HepG2 (cell line): ENCODE measurements at regions not wholly inside any gene's neighbourhood (a gene's known extent, or its start where the extent isn't known, plus 50 kb on each side); places are given as distances from the start of the nearest gene placed in this dataset.

Experiments
- ATAC-seq: fragments of 200-7000 bp; cut with Tn5 transposase; 3 replicates; pipeline ENCODE4 v1.9.1; 2020; ENCODE audit warnings: mild to moderate bottlenecking, moderate library complexity
- BruUV-seq: library from RNA; stranded (reverse); fragments of 400-500 nt; replicated peaks from 2 replicates; lab custom pipeline; 2021; lab: Mats Ljungman, UMichigan
- CTCF ChIA-PET: fragments of 300-600 bp; formaldehyde crosslinking; extraction: SDS; loops from one replicate; lab custom pipeline; 2021; ENCODE audit warnings: low total read pairs, inconsistent platforms, low intra/inter-chr PET ratio; lab: Yijun Ruan, JAX
- POLR2A ChIA-PET: fragments of 350-600 bp; sonication (Branson Sonifier 250); formaldehyde crosslinking; loops from one replicate; lab custom pipeline; 2020; ENCODE audit warnings: antibody characterized with exemption, inconsistent platforms; lab: Yijun Ruan, JAX
- DNase-seq: peaks from one replicate; pipeline ENCODE4 v3.0.0-alpha.2; 2015; ENCODE audit warnings: low spot score
- FAIRE-seq: peaks from 3 replicates; lab custom pipeline; 2011; peaks lifted over from hg19 to GRCh38; lab: Jason Lieb, UNC
- H2AFZ ChIP-seq: one replicate; pipeline ENCODE4 v1.6.1; 2011; ENCODE audit warnings: low read length, inconsistent platforms
- H3K27ac ChIP-seq: fragments of 300-600 bp; 3 replicates; pipeline ENCODE4 v1.8.0; 2011; ENCODE audit warnings: mixed run types, mild to moderate bottlenecking, mixed read lengths, low read length, inconsistent platforms; ENCODE audit not compliant: insufficient read depth; ENCODE audit errors: extremely low read length
- H3K27me3 ChIP-seq, 2 experiments: fragments of 200-600 bp in 1 of 2; 2 replicates in 1 of 2; 3 replicates in 1 of 2; pipeline versions ENCODE4 v1.6.0 to v1.8.0; 2011; ENCODE audit warnings: low read length in 2 of 2, mild to moderate bottlenecking in 2 of 2, moderate library complexity in 2 of 2, inconsistent platforms in 1 of 2; ENCODE audit not compliant: insufficient read depth in 2 of 2, control insufficient read depth in 1 of 2
- H3K36me3 ChIP-seq, 2 experiments: fragments of 200-600 bp in 1 of 2; replicated peaks in 1 of 2; 2 replicates in 1 of 2; 3 replicates in 1 of 2; pipeline versions ENCODE4 v1.5.1 to v1.8.0; 2011; ENCODE audit warnings: low read length in 2 of 2, inconsistent platforms in 1 of 2; ENCODE audit not compliant: insufficient read depth in 2 of 2, control insufficient read depth in 1 of 2
- H3K4me1 ChIP-seq: 2 replicates; pipeline ENCODE4 v1.5.1; 2012; ENCODE audit warnings: low read length, inconsistent platforms; ENCODE audit not compliant: insufficient read depth
- H3K4me2 ChIP-seq: 2 replicates; pipeline ENCODE4 v1.6.0; 2011; ENCODE audit warnings: low read depth, low read length, inconsistent platforms
- H3K4me3 ChIP-seq, 3 experiments: fragments of 200-600 bp in 1 of 3; sonication (generic), shearing (Covaris generic) in 1 of 3; replicated peaks in 1 of 3; 2 replicates each; pipeline ENCODE4 v1.5.1; 2011 to 2016; ENCODE audit warnings: low read length in 3 of 3, inconsistent platforms in 2 of 3, low read depth in 2 of 3, mild to moderate bottlenecking in 2 of 3, control low read depth in 1 of 3, mixed read lengths in 1 of 3; ENCODE audit not compliant: insufficient read depth in 1 of 3
- H3K79me2 ChIP-seq: one replicate; pipeline ENCODE4 v1.6.1; 2011; ENCODE audit warnings: low read length, inconsistent platforms; ENCODE audit not compliant: insufficient read depth
- H3K9ac ChIP-seq: 2 replicates; pipeline ENCODE4 v1.6.0; 2011; ENCODE audit warnings: mild to moderate bottlenecking, low read depth, low read length, inconsistent platforms; ENCODE audit not compliant: insufficient read depth
- H3K9me3 ChIP-seq: 2 replicates; pipeline ENCODE4 v1.5.1; 2012; ENCODE audit warnings: mild to moderate bottlenecking, low read length
- H4K20me1 ChIP-seq: 2 replicates; pipeline ENCODE4 v1.6.0; 2011; ENCODE audit warnings: inconsistent platforms, mild to moderate bottlenecking, low read length, moderate library complexity; ENCODE audit not compliant: insufficient read depth
- AGO1 ChIP-seq: fragments of 200-400 bp; formaldehyde crosslinking; IDR thresholded peaks from 2 replicates; pipeline ENCODE4 v1.6.1; 2017; ENCODE audit warnings: mild to moderate bottlenecking, low read depth, low read length, moderate library complexity; ENCODE audit not compliant: poor library complexity, severe bottlenecking
- AKNA ChIP-seq: sonication (generic); formaldehyde crosslinking; IDR thresholded peaks from 2 replicates; pipeline ENCODE4 v1.4.0; 2020; ENCODE audit warnings: missing genetic modification reagents, borderline replicate concordance
- CENPT ChIP-seq: sonication (generic); formaldehyde crosslinking; IDR thresholded peaks from 2 replicates; pipeline ENCODE4 v1.8.0; 2022; ENCODE audit warnings: low read depth, mild to moderate bottlenecking, moderate library complexity, missing genetic modification reagents
- CHD2 ChIP-seq: IDR thresholded peaks from 2 replicates; pipeline ENCODE4 v1.6.1; 2011; ENCODE audit warnings: low read depth, low read length, improper control_type of control experiment
- CREB3 ChIP-seq: sonication (generic); formaldehyde crosslinking; IDR thresholded peaks from 2 replicates; pipeline ENCODE4 v1.5.0; 2020; ENCODE audit warnings: missing genetic modification reagents
- FIP1L1 ChIP-seq: fragments of 200-400 bp; formaldehyde crosslinking; IDR thresholded peaks from 2 replicates; pipeline ENCODE4 v1.6.1; 2018; ENCODE audit warnings: low read depth, mild to moderate bottlenecking, low read length, moderate library complexity, borderline replicate concordance; ENCODE audit not compliant: insufficient read depth
- GMEB2 ChIP-seq: IDR thresholded peaks from 2 replicates; pipeline ENCODE4 v1.6.1; 2016; ENCODE audit warnings: missing biosample characterization, missing genetic modification reagents, low read depth
- IRX3 ChIP-seq: sonication (generic); formaldehyde crosslinking; IDR thresholded peaks from 2 replicates; pipeline ENCODE4 v1.8.1; 2023; ENCODE audit warnings: mild to moderate bottlenecking, low read depth, missing genetic modification reagents, borderline replicate concordance
- MEIS1 ChIP-seq: sonication (generic); formaldehyde crosslinking; IDR thresholded peaks from 2 replicates; pipeline ENCODE4 v1.9.0; 2021; ENCODE audit warnings: mild to moderate bottlenecking, missing genetic modification reagents, moderate library complexity, borderline replicate concordance
- POLR2G ChIP-seq: fragments of 200-400 bp; formaldehyde crosslinking; IDR thresholded peaks from 2 replicates; pipeline ENCODE4 v1.6.1; 2018; ENCODE audit warnings: mild to moderate bottlenecking, low read depth, low read length, moderate library complexity
- ZNF414 ChIP-seq: sonication (generic); formaldehyde crosslinking; IDR thresholded peaks from 2 replicates; pipeline ENCODE4 v1.5.0; 2020; ENCODE audit warnings: missing genetic modification reagents
- WGBS: methylation state at CpG from one replicate; pipeline ENCODE4 v1.1.6; 2017; ENCODE audit warnings: low lambda C conversion rate; 5-methylcytosine and 5-hydroxymethylcytosine counted together
- in situ Hi-C: cut with HindIII; loops from 2 replicates; pipeline ENCODE4 v1.10.0; 2017; ENCODE audit warnings: low pct_unique_long_range_greater_than_20kb; ENCODE audit not compliant: extremely low pct_ligation_motif_present
- intact Hi-C: fragments of 100-400 bp; cut with micrococcal nuclease; formaldehyde crosslinking; loops from one replicate; pipeline ENCODE4 v1.10.0; 2022; ENCODE audit not compliant: unreplicated experiment

GRCh38 chr4:98741952-98742351, 83.5 kb upstream of the TSPAN5 start:
- ChIA-PET POLR2A (no interaction called here), CTCF (no interaction called here)
- no peaks in the 10 kb centered on the region for H3K79me2 ChIP-seq
- 36% methylated on average over 7 of the region's 7 CpGs for WGBS
- ATAC-seq = no peak
- no peaks in the 10 kb centered on the region for H3K9me3 ChIP-seq
- DNase-seq = no peak
- BruUV-seq = no TSS peak
- TF ChIP-seq POLR2G = no peak
- no peak for TF ChIP-seq IRX3
- TF ChIP-seq FIP1L1 = no peak
- no peak for TF ChIP-seq AGO1
- TF ChIP-seq MEIS1 = no peak
- no peak for TF ChIP-seq ZNF414 (CRISPR knock-in tag)
- TF ChIP-seq CHD2 = no peak
- TF ChIP-seq CENPT (CRISPR knock-in tag) = no peak
- no peak for TF ChIP-seq AKNA (CRISPR knock-in tag)
- no peak for TF ChIP-seq GMEB2 (CRISPR knock-in tag)
- no peak for TF ChIP-seq CREB3 (CRISPR knock-in tag)
- H2AFZ ChIP-seq = no peak overlapping the region
- no peak overlapping the region for H3K4me2 ChIP-seq
- no peaks in the 10 kb centered on the region for H4K20me1 ChIP-seq
- H3K27ac ChIP-seq = no peak overlapping the region
- FAIRE-seq = no peak
- intact Hi-C loops (loop anchor here (10.0 kb wide), 1 partner anchor 93 kb away; no protein-coding TSS in a partner anchor), in situ Hi-C loops (no loop called here)
- no peaks in the 10 kb centered on the region for H3K27me3 ChIP-seq
- no peak overlapping the region for H3K9ac ChIP-seq
- no peaks in the 10 kb centered on the region for H3K4me1 ChIP-seq
- H3K36me3 ChIP-seq = no peaks in the 10 kb centered on the region
- no peak overlapping the region for H3K4me3 ChIP-seq
